ENCODE measurements at regions not wholly inside any gene's neighbourhood (a gene's known extent, or its start where the extent isn't known, plus 50 kb on each side); places are given as distances from the start of the nearest gene placed in this dataset.

DNA sequence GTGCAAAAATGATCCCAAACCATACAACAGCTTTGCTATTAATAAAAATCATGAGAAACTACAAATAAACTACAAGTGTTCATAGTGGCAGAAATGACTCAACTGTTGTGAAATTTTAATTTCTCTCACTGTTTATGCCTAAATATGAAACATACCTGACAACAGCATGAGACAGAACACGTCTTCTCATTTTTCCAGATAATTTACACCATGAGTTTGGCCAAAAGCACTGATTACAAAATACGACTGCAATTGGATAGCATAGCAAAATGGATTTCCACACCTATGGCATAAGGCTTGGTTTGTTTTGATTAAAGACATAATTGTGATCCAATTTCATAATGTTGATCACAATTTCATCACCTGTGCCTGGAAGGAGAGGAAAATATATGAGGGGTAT lies 608.6 kb downstream of the GATA3 start:
- TF ChIP-seq CEBPB (IDR thresholded peaks at IDR 0.05): no peak
- no peak for TF ChIP-seq TAF1 (IDR thresholded peaks at IDR 0.05; ENCODE audit: low read depth)
